Activated CD4-positive, alpha-beta T cell treated with anti-CD3 and anti-CD28 coated beads, Interleukin-2, amount 10 ng/mL, durations not matched to agents 7 days and 5 days (primary cell): ENCODE measurements at regions not wholly inside any gene's neighbourhood (a gene's known extent, or its start where the extent isn't known, plus 50 kb on each side); places are given as distances from the start of the nearest gene placed in this dataset.
"Not testable (repeated sequence)": the region's sequence is repeated elsewhere in the genome, so short reads cannot be mapped to it uniquely, and the experiment has no call there.

Experiments used
- CTCF ChIA-PET: fragments of 350-600 bp; sonication (Branson Sonifier 250); formaldehyde crosslinking; loops from one replicate; lab custom pipeline; 2021; ENCODE audit warnings: antibody characterized with exemption; lab: Charles Lee
- POLR2A ChIA-PET: fragments of 350-600 bp; sonication (Branson Sonifier 250); formaldehyde crosslinking; loops from one replicate; lab custom pipeline; 2021; ENCODE audit warnings: antibody characterized with exemption; lab: Charles Lee
- DNase-seq: peaks from one replicate; pipeline ENCODE4 v3.0.0-alpha.2; 2020
- H3K27ac Mint-ChIP-seq: one replicate; pipeline ENCODE4 v1.8.0; 2021; ENCODE audit warnings: mild to moderate bottlenecking, moderate library complexity, mixed read lengths
- H3K27me3 Mint-ChIP-seq: one replicate; pipeline ENCODE4 v1.8.0; 2021; ENCODE audit warnings: mixed read lengths
- H3K36me3 Mint-ChIP-seq: one replicate; pipeline ENCODE4 v1.8.0; 2021; ENCODE audit warnings: low read depth, mixed read lengths
- H3K4me1 Mint-ChIP-seq: one replicate; pipeline ENCODE4 v1.8.0; 2021; ENCODE audit warnings: mixed read lengths
- H3K4me3 Mint-ChIP-seq: one replicate; pipeline ENCODE4 v1.8.0; 2021; ENCODE audit warnings: mild to moderate bottlenecking, moderate library complexity, mixed read lengths
- H3K9me3 Mint-ChIP-seq: one replicate; pipeline ENCODE4 v1.8.0; 2021; ENCODE audit warnings: mixed read lengths

DNA sequence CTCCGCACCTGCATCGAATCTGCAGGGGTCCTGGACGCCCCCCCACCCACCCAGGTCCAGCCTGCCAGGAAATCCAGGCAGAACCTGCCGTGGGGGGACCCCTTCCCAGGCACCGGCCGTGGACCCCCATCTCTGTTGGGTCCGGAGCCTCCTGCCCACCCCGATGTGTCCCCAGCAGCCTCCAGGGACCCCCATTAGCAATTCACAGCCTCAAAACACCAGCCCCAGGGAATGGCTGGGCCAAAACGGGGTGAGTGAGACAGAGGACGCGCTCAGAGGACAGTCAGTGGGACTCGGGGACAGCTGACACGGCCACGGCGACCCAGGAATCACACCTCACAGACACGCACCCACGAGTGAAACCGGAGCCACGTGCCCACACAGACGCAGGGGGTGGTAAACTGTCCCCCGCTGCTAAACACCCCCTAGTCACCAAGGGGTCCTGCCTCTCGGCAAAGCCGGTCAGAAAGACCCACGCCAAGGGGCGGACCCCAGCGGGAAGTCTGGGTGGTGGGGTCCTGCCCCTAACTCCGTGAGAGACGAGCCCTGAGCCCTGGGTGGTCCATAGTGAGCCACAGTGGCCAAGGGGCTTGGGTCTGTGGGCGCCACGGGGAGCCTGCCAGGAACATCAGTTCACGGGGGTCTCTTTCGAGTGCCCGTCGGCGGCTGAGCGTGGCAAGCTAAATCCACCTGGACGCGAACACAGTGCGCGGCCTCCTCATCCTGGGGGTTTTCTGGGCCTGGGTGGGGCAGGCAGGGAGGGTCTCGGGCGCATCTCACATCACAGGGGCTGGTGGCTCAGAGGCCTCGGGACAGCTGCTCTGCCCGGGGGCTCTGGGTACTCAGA, 126.5 kb upstream of the NKX1-1 start:
- ChIA-PET POLR2A (no interaction called here), CTCF (interaction anchor here (0.6 kb wide), 1 partner anchor 66 kb away, joined by 5 read pairs; no protein-coding TSS in a partner anchor)
- no peaks in the 10 kb centered on the region for H3K4me1 Mint-ChIP-seq
- no peak overlapping the region for H3K27ac Mint-ChIP-seq
- H3K9me3 Mint-ChIP-seq = no peaks in the 10 kb centered on the region
- DNase-seq = no peak
- H3K36me3 Mint-ChIP-seq = no peaks in the 10 kb centered on the region
- H3K27me3 Mint-ChIP-seq = peaks cover 7% of the 10 kb centered on the region
- H3K4me3 Mint-ChIP-seq = no peak overlapping the region

DNA sequence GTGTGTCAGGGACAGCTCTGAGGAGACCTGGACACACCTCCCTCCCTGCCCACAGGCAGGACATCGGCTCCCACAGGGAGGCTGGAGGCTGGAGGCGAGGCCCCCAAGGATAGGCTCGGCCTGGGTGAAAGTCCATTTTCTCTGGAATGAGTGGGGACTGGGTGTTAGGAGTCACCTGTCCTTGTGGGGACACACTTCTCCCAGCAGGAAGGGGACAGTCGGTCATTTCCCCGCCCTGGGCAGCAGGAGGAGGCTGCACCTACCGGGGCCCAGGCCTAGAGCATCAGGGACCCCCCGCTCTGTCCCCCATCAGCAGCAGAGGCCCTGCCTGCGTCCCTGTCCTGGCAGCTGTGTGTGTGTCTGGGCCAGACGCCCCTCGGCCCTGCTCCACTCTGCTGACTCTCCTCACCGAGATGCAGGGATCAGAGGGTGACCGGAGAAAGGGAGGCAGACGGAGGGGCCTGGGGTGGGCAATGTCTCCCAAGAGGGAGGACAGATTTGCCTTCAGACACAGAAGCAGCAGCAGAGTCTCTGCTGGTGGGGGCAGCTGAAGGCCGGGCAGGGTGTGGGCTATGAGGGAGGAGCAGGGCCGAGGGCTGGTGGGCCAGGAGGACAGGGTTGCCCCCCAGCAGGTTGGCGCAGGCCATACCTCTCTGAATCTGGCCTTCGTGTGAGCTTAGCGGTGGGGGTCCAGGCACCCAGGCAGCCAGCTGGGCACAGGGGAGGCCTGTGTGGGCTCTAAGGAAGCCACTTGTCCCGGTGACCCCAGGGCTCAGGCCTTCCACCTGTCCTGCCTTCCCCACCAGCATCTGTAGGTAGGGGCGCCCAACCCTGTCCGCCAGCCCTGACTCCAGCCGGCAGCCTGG, 125.7 kb upstream of the NKX1-1 start:
- ChIA-PET CTCF (interaction anchor here (0.6 kb wide), 1 partner anchor 65 kb away, joined by 5 read pairs; no protein-coding TSS in a partner anchor), POLR2A (no interaction called here)
- H3K4me3 Mint-ChIP-seq = no peak overlapping the region
- DNase-seq = no peak
- no peak overlapping the region for H3K27ac Mint-ChIP-seq
- H3K27me3 Mint-ChIP-seq = peaks cover 13% of the 10 kb centered on the region
- no peaks in the 10 kb centered on the region for H3K36me3 Mint-ChIP-seq
- H3K9me3 Mint-ChIP-seq = no peaks in the 10 kb centered on the region
- H3K4me1 Mint-ChIP-seq = no peaks in the 10 kb centered on the region

DNA sequence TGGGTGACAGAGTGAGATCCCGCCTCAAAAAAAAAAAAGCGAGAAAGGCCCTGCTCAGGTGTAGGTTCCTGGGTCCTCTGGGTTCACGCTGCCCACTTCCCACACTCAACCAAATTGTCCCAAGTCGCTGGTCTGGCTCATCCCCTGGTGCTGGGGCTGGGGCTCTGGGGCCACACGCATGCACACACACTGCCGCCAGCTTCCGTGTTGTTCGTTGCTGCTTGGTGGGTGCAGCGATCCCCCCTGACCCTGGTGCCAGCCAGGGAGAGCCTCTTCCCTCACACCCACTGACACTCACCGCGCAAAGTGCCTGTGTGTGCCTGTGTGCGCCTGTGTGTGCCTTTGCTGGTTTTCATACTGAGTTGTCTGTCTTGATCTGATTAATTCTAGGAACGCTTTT, 124.1 kb upstream of the NKX1-1 start:
- Mint-ChIP-seq H3K9me3 (no peaks in the 10 kb centered on the region), H3K36me3 (no peaks in the 10 kb centered on the region), H3K27ac (no peak overlapping the region), H3K4me3 (no peak overlapping the region), H3K4me1 (no peaks in the 10 kb centered on the region), H3K27me3 (peaks cover 20% of the 10 kb centered on the region)
- ChIA-PET CTCF (no interaction called here), POLR2A (no interaction called here)
- DNase-seq = no peak

DNA sequence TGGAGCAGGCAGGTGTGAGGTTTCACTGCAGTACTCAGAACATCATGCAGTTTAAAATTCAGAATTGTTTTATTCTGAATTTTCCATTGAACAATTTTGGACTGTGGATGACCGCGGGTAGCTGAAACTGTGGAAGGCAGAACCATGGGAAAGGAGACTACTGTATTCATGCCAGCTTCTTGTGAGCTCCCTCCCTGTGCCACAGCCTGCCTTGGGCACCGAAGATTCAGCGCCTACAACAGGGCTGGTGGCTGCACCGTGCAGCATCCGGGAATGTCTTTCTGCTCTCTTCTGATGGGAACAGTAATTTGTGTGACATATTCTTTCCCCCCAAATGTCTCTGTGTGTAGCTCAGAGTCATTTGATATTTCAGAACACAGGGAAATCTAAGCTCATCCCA, 118.5 kb upstream of the NKX1-1 start:
- Mint-ChIP-seq H3K4me1 (peaks cover 3% of the 10 kb centered on the region), H3K4me3 (no peak overlapping the region), H3K9me3 (no peaks in the 10 kb centered on the region), H3K27ac (no peak overlapping the region), H3K27me3 (peaks cover 40% of the 10 kb centered on the region), H3K36me3 (no peaks in the 10 kb centered on the region)
- DNase-seq = no peak
- POLR2A ChIA-PET = interaction anchor here (0.6 kb wide), 1 partner anchor 731 kb away, joined by 3 read pairs; no protein-coding TSS in a partner anchor
- CTCF ChIA-PET = no interaction called here

DNA sequence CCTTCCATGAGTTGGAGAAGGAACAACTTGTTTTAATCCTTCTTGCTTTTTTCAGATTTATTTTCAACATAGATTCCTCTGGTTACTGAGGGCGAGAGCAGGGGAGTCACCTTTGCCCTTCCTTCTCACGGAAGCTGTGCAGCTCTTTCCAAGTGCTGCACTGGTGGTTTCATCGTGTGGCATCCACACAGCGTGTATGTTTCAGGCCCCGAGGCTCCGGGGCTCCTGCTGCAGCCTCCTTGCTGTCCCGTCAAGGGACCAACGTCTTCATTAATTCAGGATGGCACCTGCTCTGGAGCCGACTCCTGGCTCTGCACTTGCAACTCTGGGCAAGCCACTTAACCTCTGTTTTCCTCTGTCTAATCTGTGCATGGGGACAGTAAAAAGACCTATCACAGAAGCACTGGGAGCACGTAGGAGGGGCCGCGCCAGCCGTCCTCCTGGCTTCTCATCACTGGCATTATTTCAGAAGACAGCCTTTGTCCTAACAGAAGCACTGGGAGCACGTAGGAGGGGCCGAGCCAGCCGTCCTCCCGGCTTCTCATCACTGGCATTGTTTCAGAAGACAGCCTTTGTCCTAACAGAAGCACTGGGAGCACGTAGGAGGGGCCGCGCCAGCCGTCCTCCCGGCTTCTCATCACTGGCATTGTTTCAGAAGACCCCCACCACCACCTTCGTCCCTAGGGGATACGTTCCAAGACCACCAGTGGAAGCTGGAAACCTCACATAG, 117.8 kb upstream of the NKX1-1 start:
- ChIA-PET POLR2A (no interaction called here), CTCF (interaction anchor here (1.4 kb wide), 1 partner anchor 11 kb away, joined by 3 read pairs; no protein-coding TSS in a partner anchor)
- H3K4me3 Mint-ChIP-seq = no peak overlapping the region
- H3K27ac Mint-ChIP-seq = no peak overlapping the region
- no peak for DNase-seq
- H3K9me3 Mint-ChIP-seq = no peaks in the 10 kb centered on the region
- H3K27me3 Mint-ChIP-seq = peaks cover 37% of the 10 kb centered on the region
- H3K36me3 Mint-ChIP-seq = no peaks in the 10 kb centered on the region
- H3K4me1 Mint-ChIP-seq = peaks cover 4% of the 10 kb centered on the region

- H3K27me3 Mint-ChIP-seq = peaks cover 37% of the 10 kb centered on the region
- no peaks in the 10 kb centered on the region for H3K9me3 Mint-ChIP-seq
- H3K36me3 Mint-ChIP-seq = no peaks in the 10 kb centered on the region
- ChIA-PET POLR2A (no interaction called here), CTCF (interaction anchor here (1.4 kb wide), 1 partner anchor 11 kb away, joined by 3 read pairs; no protein-coding TSS in a partner anchor)
- H3K4me1 Mint-ChIP-seq = peaks cover 4% of the 10 kb centered on the region
- no peak overlapping the region for H3K4me3 Mint-ChIP-seq
- no peak for DNase-seq
- H3K27ac Mint-ChIP-seq = no peak overlapping the region
Observed at GRCh38 chr4:1523506-1523905, 117.3 kb upstream of the NKX1-1 start.

DNA sequence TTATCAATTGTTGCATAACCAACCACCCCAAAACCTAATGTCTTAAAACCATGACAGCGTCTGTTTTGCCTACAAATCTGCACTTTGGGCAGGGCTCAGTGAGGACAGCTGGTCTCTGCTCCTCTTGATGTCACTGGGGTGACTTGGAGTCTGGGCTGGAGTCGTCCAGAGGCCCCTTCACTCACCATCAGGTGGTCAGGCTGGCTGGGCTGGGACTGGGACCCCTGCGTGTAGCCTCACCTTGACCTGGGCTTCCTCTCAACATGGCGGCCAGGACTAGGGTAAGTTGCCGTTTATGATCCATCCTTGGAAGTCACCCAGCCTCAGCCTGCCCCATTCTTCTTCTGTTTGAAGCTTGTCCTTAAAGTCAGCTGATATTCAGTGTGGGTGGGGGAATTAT, 116.8 kb upstream of the NKX1-1 start:
- peaks cover 34% of the 10 kb centered on the region for H3K27me3 Mint-ChIP-seq
- CTCF ChIA-PET = interaction anchor here (1.4 kb wide), 1 partner anchor 10 kb away, joined by 3 read pairs; no protein-coding TSS in a partner anchor
- DNase-seq = no peak
- H3K4me1 Mint-ChIP-seq = peaks cover 4% of the 10 kb centered on the region
- H3K4me3 Mint-ChIP-seq = no peak overlapping the region
- H3K9me3 Mint-ChIP-seq = no peaks in the 10 kb centered on the region
- no peaks in the 10 kb centered on the region for H3K36me3 Mint-ChIP-seq
- POLR2A ChIA-PET = no interaction called here
- no peak overlapping the region for H3K27ac Mint-ChIP-seq

DNA sequence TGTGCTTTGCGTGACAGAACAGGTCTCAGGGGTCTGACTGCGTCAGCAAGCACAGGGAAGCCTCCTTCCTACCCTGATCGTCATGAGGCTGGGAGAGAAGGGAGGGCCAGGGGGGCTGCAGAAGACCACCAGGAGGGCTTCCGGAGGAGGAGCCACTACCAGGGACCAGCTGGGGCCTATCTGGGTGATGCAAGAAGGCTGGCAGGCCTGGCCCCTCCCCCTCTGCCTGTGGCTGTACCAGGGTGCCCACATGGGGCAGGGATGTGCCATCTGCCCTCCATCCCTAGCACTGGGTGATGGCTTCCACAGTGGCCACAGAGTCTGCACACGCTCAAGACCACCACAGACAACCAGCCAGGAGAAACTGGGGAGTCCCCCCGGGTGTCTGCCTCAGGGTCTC, 116.4 kb upstream of the NKX1-1 start:
- Mint-ChIP-seq H3K4me3 (no peak overlapping the region), H3K36me3 (no peaks in the 10 kb centered on the region), H3K4me1 (peaks cover 4% of the 10 kb centered on the region), H3K27ac (no peak overlapping the region), H3K27me3 (peaks cover 34% of the 10 kb centered on the region), H3K9me3 (no peaks in the 10 kb centered on the region)
- DNase-seq = no peak
- ChIA-PET CTCF (interaction anchor here (1.4 kb wide), 1 partner anchor 10 kb away, joined by 3 read pairs; no protein-coding TSS in a partner anchor), POLR2A (no interaction called here)

- CTCF ChIA-PET = interaction anchor here (0.6 kb wide), 1 partner anchor 363 kb away, joined by 3 read pairs; no protein-coding TSS in a partner anchor
- Mint-ChIP-seq H3K9me3 (no peaks in the 10 kb centered on the region), H3K27ac (no peak overlapping the region), H3K4me3 (no peak overlapping the region), H3K36me3 (no peaks in the 10 kb centered on the region), H3K4me1 (peaks cover 4% of the 10 kb centered on the region), H3K27me3 (peaks cover 28% of the 10 kb centered on the region)
- no peak for DNase-seq
- POLR2A ChIA-PET = no interaction called here
Observed at GRCh38 chr4:1521821-1522361, 115.6 kb upstream of the NKX1-1 start.

DNA sequence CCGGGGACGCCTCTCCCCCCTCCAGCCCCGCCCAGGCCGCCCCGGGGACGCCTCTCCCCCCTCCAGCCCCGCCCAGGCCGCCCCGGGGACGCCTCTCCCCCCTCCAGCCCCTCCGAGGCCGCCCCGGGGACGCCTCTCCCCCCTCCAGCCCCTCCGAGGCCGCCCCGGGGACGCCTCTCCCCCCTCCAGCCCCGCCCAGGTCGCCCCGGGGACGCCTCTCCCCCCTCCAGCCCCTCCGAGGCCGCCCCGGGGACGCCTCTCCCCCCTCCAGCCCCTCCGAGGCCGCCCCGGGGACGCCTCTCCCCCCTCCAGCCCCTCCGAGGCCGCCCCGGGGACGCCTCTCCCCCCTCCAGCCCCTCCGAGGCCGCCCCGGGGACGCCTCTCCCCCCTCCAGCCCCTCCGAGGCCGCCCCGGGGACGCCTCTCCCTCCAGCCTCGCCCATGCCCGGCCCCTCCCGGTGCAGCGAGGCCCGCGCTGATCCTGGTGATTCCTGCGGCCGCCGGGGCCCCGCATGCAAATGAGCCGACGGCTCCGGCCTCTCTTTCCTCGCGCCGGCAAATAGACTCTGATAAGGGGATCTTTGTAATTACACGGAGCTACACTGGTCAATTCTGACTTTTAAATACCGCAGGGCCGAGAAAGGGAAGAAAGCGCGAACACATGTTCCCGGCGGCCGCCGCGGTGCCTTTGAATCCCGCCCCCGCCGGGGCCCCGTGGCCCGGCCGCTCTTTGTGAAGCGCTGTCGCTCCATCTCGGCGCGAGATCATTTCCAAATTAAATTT, 114.7 kb upstream of the NKX1-1 start:
- H3K36me3 Mint-ChIP-seq, H3K9me3 Mint-ChIP-seq, POLR2A ChIA-PET, H3K4me1 Mint-ChIP-seq, H3K27ac Mint-ChIP-seq, H3K4me3 Mint-ChIP-seq: not testable (repeated sequence)
- DNase-seq = peak; percentile 11
- CTCF ChIA-PET = interaction anchor here (0.6 kb wide), 1 partner anchor 362 kb away, joined by 3 read pairs; no protein-coding TSS in a partner anchor
- peaks cover 26% of the 10 kb centered on the region for H3K27me3 Mint-ChIP-seq

- POLR2A ChIA-PET = no interaction called here
- H3K9me3 Mint-ChIP-seq = no peaks in the 10 kb centered on the region
- peak overlapping the region; percentile 13 for H3K4me3 Mint-ChIP-seq
Observed at GRCh38 chr4:1519787-1520661, 113.8 kb upstream of the NKX1-1 start.

More at GRCh38 chr4:1519787-1520661, 113.8 kb upstream of the NKX1-1 start:
- Mint-ChIP-seq H3K27ac (no peak overlapping the region), H3K4me1 (peaks cover 4% of the 10 kb centered on the region), H3K27me3 (peaks cover 18% of the 10 kb centered on the region), H3K36me3 (no peaks in the 10 kb centered on the region)
- CTCF ChIA-PET = no interaction called here
- DNase-seq = no peak
